Naive thymus-derived CD4-positive, alpha-beta T cell (primary cell): ENCODE measurements at regions not wholly inside any gene's neighbourhood (a gene's known extent, or its start where the extent isn't known, plus 50 kb on each side); places are given as distances from the start of the nearest gene placed in this dataset.
"Not testable (repeated sequence)": the region's sequence is repeated elsewhere in the genome, so short reads cannot be mapped to it uniquely, and the experiment has no call there.

Experiments
- ATAC-seq: fragments of 150-1000 bp; cut with Tn5 transposase; 2 replicates; pipeline ENCODE4 v1.10.0; 2021; ENCODE audit warnings: mild to moderate bottlenecking, moderate library complexity
- CTCF ChIA-PET: fragments of 350-600 bp; sonication (Branson Sonifier 250); formaldehyde crosslinking; loops from one replicate; lab custom pipeline; 2021; ENCODE audit warnings: antibody characterized with exemption; lab: Charles Lee
- POLR2A ChIA-PET: fragments of 350-600 bp; sonication (Branson Sonifier 250); formaldehyde crosslinking; loops from one replicate; lab custom pipeline; 2021; ENCODE audit warnings: antibody characterized with exemption, inconsistent platforms; lab: Charles Lee
- DNase-seq, 9 donors: peaks; one replicate each; pipeline versions ENCODE4 v3.0.0 to v3.0.0-alpha.2; 2020 to 2022; ENCODE audit warnings: mixed read lengths in 1 of 9
- H3K27ac ChIP-seq: one replicate; pipeline ENCODE4 v1.7.0; 2013; ENCODE audit warnings: mild to moderate bottlenecking, low read depth, low read length, moderate library complexity
- H3K27me3 ChIP-seq, 2 donors: one replicate each; pipeline ENCODE4 v1.7.0; 2013; ENCODE audit warnings: low read length in 2 of 2, mild to moderate bottlenecking in 2 of 2, moderate library complexity in 2 of 2; ENCODE audit not compliant: control insufficient read depth in 2 of 2, insufficient read depth in 2 of 2
- H3K36me3 ChIP-seq, 3 experiments: 1 replicate in 2 of 3; 2 replicates in 1 of 3; pipeline ENCODE4 v1.7.0; 2013; ENCODE audit warnings: low read length in 3 of 3, mild to moderate bottlenecking in 3 of 3, moderate library complexity in 1 of 3; ENCODE audit not compliant: insufficient read depth in 3 of 3, control insufficient read depth in 2 of 3
- H3K4me1 ChIP-seq, 2 donors: one replicate each; pipeline ENCODE4 v1.7.0; 2013; ENCODE audit warnings: low read length in 2 of 2, mild to moderate bottlenecking in 2 of 2, moderate library complexity in 1 of 2; ENCODE audit not compliant: control insufficient read depth in 2 of 2, insufficient read depth in 2 of 2
- H3K4me3 ChIP-seq: 2 replicates; pipeline ENCODE4 v1.7.0; 2013; ENCODE audit warnings: mild to moderate bottlenecking, low read length
- H3K9me3 ChIP-seq, 3 experiments: 1 replicate in 2 of 3; 2 replicates in 1 of 3; pipeline ENCODE4 v1.7.0; 2013; ENCODE audit warnings: low read length in 3 of 3; ENCODE audit not compliant: control insufficient read depth in 2 of 3
- H3K27ac Mint-ChIP-seq, 9 donors: one replicate each; pipeline ENCODE4 v1.8.0; 2020 to 2022; ENCODE audit warnings: mixed read lengths in 9 of 9, mild to moderate bottlenecking in 8 of 9, moderate library complexity in 5 of 9, inconsistent platforms in 2 of 9
- H3K27me3 Mint-ChIP-seq, 5 donors: one replicate each; pipeline ENCODE4 v1.8.0; 2021 to 2022; ENCODE audit warnings: mixed read lengths in 5 of 5, mild to moderate bottlenecking in 1 of 5
- H3K36me3 Mint-ChIP-seq, 5 donors: one replicate each; pipeline ENCODE4 v1.8.0; 2020 to 2022; ENCODE audit warnings: mixed read lengths in 5 of 5, mild to moderate bottlenecking in 3 of 5, inconsistent platforms in 1 of 5
- H3K4me1 Mint-ChIP-seq, 7 donors: one replicate each; pipeline ENCODE4 v1.8.0; 2020 to 2022; ENCODE audit warnings: mixed read lengths in 7 of 7, mild to moderate bottlenecking in 3 of 7, inconsistent platforms in 1 of 7
- H3K4me3 Mint-ChIP-seq, 10 donors: one replicate each; pipeline ENCODE4 v1.8.0; 2020 to 2022; ENCODE audit warnings: mild to moderate bottlenecking in 10 of 10, mixed read lengths in 10 of 10, moderate library complexity in 6 of 10, inconsistent platforms in 2 of 10
- H3K9me3 Mint-ChIP-seq, 11 donors: one replicate each; pipeline ENCODE4 v1.8.0; 2020 to 2022; ENCODE audit warnings: mixed read lengths in 11 of 11, mild to moderate bottlenecking in 4 of 11, inconsistent platforms in 1 of 11, moderate library complexity in 1 of 11
- intact Hi-C, 2 donors: fragments of 100-400 bp; cut with micrococcal nuclease; formaldehyde crosslinking; loops; one replicate each; pipeline ENCODE4 v1.15.1; 2023

GRCh38 chr4:177494791-177495190 lies 52.6 kb upstream of the AGA start:
- Mint-ChIP-seq H3K4me3 (no peak overlapping the region), H3K27me3 (peaks cover 0 to 4% (median 0%) of the 10 kb centered on the region in 5 donors), H3K4me1 (peaks cover 0 to 8% (median 0%) of the 10 kb centered on the region in 7 donors), H3K9me3 (peaks cover 0 to under 1% (median 0%) of the 10 kb centered on the region in 11 donors), H3K27ac (peak overlapping the region in 1 of 9 donors; percentile 46), H3K36me3 (peaks cover 0 to 12% (median 0%) of the 10 kb centered on the region in 5 donors)
- Histone ChIP-seq H3K4me3 (no peak overlapping the region), H3K27ac (no peak overlapping the region), H3K9me3 (no peaks in the 10 kb centered on the region), H3K27me3 (no peaks in the 10 kb centered on the region), H3K4me1 (no peaks in the 10 kb centered on the region), H3K36me3 (no peaks in the 10 kb centered on the region)
- DNase-seq, result no peak
- ATAC-seq, result no peak
- ChIA-PET POLR2A (interaction anchor here (0.6 to 1.1 kb wide), 2 partner anchors 53 to 252 kb away, joined by 4 read pairs; partner anchors contain the start of gene AGA), CTCF (interaction anchor here (0.5 to 1.2 kb wide), 2 partner anchors 10 to 440 kb away, joined by 3 read pairs; no protein-coding TSS in a partner anchor)
- intact Hi-C loops, result loop anchor here in 1 of 2 donors (1.0 kb wide), 1 partner anchor 45 kb away; no protein-coding TSS in a partner anchor

DNA sequence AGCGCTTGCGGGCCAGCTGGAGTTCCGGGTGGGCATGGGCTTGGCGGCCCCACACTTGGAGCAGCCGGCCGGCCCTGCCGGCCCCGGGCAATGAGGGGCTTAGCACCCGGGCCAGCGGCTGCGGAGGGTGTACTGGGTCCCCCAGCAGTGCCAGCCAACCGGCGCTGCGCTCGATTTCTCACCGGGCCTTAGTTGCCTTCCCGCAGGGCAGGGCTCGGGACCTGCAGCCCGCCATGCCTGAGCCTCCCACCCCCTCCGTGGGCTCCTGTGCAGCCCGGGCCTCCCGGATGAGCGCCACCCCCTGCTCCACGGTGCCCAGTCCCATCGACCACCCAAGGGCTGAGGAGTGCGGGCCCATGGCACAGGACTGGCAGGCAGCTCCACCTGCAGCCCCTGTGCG lies 53.4 kb upstream of the AGA start:
- H3K9me3 ChIP-seq, H3K4me3 Mint-ChIP-seq, H3K36me3 ChIP-seq, intact Hi-C loops, CTCF ChIA-PET, H3K27me3 ChIP-seq, H3K9me3 Mint-ChIP-seq, DNase-seq, H3K27me3 Mint-ChIP-seq, H3K4me3 ChIP-seq, H3K27ac Mint-ChIP-seq, H3K4me1 Mint-ChIP-seq, H3K4me1 ChIP-seq, H3K27ac ChIP-seq, ATAC-seq: not testable (repeated sequence)
- H3K36me3 Mint-ChIP-seq, result peaks cover 0 to 12% (median 0%) of the 10 kb centered on the region in 5 donors
- POLR2A ChIA-PET, result interaction anchor here (0.6 kb wide), 1 partner anchor 252 kb away, joined by 4 read pairs; no protein-coding TSS in a partner anchor

DNA sequence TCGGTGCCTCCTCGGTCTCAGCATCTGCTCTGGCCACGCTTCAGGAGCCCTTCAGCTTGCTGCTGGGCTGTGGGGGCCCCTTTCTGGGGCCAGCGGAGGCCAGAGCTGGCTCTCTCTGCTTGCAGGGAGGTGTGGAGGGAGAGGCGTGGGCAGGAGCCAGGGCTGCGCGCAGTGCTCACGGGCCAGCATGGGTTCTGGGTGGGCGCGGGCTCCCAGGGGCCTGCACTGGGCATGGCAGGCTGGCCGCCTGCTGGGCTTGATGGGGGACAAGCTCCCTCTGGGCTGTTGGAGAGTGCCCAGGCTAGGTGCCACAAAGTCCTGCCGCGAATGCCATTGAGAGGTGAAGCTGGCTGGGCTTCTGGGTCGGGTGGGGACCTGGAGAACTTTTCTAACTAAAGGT lies 57.3 kb upstream of the AGA start:
- H3K4me1 ChIP-seq, result no peaks in the 10 kb centered on the region
- POLR2A ChIA-PET, result no interaction called here

DNA sequence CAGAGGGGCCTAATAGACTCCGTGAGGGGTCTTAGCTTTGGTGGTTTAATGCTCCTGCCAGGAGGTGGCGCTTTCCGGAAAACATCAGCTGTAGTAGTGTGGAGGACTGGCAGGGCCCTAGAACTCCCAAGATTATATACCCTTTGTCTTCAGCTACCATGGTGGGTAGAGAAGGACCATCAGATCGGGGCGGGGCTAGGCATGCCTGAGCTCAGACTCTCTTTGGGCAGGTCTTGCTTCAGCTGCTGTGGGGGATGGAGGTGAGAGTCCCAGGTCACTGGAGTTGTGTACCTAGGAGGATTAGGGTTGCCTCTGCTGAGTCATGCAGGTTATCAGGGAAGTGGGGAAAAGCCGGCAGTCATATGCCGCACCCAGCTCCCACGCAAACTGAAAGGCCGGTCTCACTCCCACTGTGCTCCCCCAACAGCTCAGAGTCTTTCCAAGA lies 63.0 kb upstream of the AGA start:
- Histone ChIP-seq H3K27ac (no peak overlapping the region), H3K9me3 (no peaks in the 10 kb centered on the region), H3K36me3 (no peaks in the 10 kb centered on the region), H3K4me3 (no peak overlapping the region), H3K27me3 (no peaks in the 10 kb centered on the region), H3K4me1 (no peaks in the 10 kb centered on the region)
- Mint-ChIP-seq H3K4me1 (peaks cover 15 to 47% (median 29%) of the 10 kb centered on the region in 7 donors), H3K4me3 (peak overlapping the region in 1 of 10 donors; percentile 36), H3K27me3 (no peaks in the 10 kb centered on the region), H3K36me3 (peaks cover 0 to 15% (median 7%) of the 10 kb centered on the region in 5 donors), H3K27ac (peak overlapping the region in 2 of 9 donors; percentile 27 to 49), H3K9me3 (peaks cover 0 to 10% (median 4%) of the 10 kb centered on the region in 11 donors)
- DNase-seq, result no peak
- ChIA-PET POLR2A (no interaction called here), CTCF (no interaction called here)
- no peak for ATAC-seq
- intact Hi-C loops, result no loop called here

More for the DNA sequence above, 57.3 kb upstream of the AGA start:
- peaks cover 0 to 15% (median 6%) of the 10 kb centered on the region in 5 donors for H3K36me3 Mint-ChIP-seq
- Histone ChIP-seq H3K36me3 (no peaks in the 10 kb centered on the region), H3K9me3 (no peaks in the 10 kb centered on the region), H3K4me3 (no peak overlapping the region), H3K27ac (no peak overlapping the region), H3K27me3 (no peaks in the 10 kb centered on the region)
- peaks cover 0 to 12% (median 0%) of the 10 kb centered on the region in 11 donors for H3K9me3 Mint-ChIP-seq
- intact Hi-C loops, result no loop called here
- ATAC-seq (no peak), DNase-seq (no peak)
- H3K27ac Mint-ChIP-seq, result no peak overlapping the region
- no peak overlapping the region for H3K4me3 Mint-ChIP-seq
- peaks cover 6 to 31% (median 22%) of the 10 kb centered on the region in 7 donors for H3K4me1 Mint-ChIP-seq
- CTCF ChIA-PET, result no interaction called here
- H3K27me3 Mint-ChIP-seq, result no peaks in the 10 kb centered on the region

DNA sequence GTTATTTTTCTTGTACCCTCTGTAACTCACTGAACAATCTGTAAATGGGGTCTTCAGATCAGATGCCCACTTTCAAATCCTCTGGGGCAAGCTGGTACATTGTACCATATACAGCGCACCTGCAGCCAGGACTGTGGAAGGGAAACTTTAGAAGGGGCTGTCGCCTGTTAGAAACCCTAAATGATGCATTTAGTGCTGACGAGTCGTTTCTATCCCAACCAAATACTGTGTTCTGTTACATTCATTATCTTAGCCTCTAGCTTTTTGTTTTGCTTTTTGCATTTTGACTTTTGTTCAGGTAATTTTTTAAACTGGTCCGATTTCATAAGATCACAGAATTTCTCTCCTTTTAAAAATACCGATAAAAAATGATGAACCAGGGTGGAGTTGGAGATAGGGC lies 66.4 kb upstream of the AGA start:
- POLR2A ChIA-PET, result no interaction called here

GRCh38 chr4:177509226-177509745 lies 67.0 kb upstream of the AGA start:
- Mint-ChIP-seq H3K27me3 (peaks cover 0 to 3% (median 0%) of the 10 kb centered on the region in 5 donors), H3K27ac (no peak overlapping the region), H3K36me3 (peaks cover 0 to 14% (median 5%) of the 10 kb centered on the region in 5 donors), H3K4me3 (no peak overlapping the region), H3K9me3 (peaks cover 0 to 5% (median 0%) of the 10 kb centered on the region in 11 donors), H3K4me1 (peaks cover 0 to 19% (median 9%) of the 10 kb centered on the region in 7 donors)
- ATAC-seq (no peak), DNase-seq (no peak)
- Histone ChIP-seq H3K27ac (no peak overlapping the region), H3K4me3 (no peak overlapping the region), H3K4me1 (no peaks in the 10 kb centered on the region), H3K36me3 (no peaks in the 10 kb centered on the region), H3K27me3 (no peaks in the 10 kb centered on the region), H3K9me3 (no peaks in the 10 kb centered on the region)
- intact Hi-C loops, result no loop called here
- CTCF ChIA-PET, result no interaction called here
- POLR2A ChIA-PET, result no interaction called here

More for the DNA sequence above, 66.4 kb upstream of the AGA start:
- H3K36me3 Mint-ChIP-seq, result peaks cover 0 to 14% (median 5%) of the 10 kb centered on the region in 5 donors
- no peak overlapping the region for H3K4me3 ChIP-seq
- H3K4me1 Mint-ChIP-seq, result peaks cover 0 to 24% (median 13%) of the 10 kb centered on the region in 7 donors
- no peaks in the 10 kb centered on the region for H3K9me3 ChIP-seq
- H3K4me1 ChIP-seq, result no peaks in the 10 kb centered on the region
- no peaks in the 10 kb centered on the region for H3K36me3 ChIP-seq
- no peaks in the 10 kb centered on the region for H3K27me3 ChIP-seq
- H3K27me3 Mint-ChIP-seq, result peaks cover 0 to 3% (median 0%) of the 10 kb centered on the region in 5 donors
- ATAC-seq (no peak), DNase-seq (no peak)
- H3K9me3 Mint-ChIP-seq, result peaks cover 0 to 5% (median 0%) of the 10 kb centered on the region in 11 donors
- CTCF ChIA-PET, result no interaction called here
- intact Hi-C loops, result no loop called here
- H3K4me3 Mint-ChIP-seq, result no peak overlapping the region
- H3K27ac Mint-ChIP-seq, result no peak overlapping the region
- H3K27ac ChIP-seq, result no peak overlapping the region

DNA sequence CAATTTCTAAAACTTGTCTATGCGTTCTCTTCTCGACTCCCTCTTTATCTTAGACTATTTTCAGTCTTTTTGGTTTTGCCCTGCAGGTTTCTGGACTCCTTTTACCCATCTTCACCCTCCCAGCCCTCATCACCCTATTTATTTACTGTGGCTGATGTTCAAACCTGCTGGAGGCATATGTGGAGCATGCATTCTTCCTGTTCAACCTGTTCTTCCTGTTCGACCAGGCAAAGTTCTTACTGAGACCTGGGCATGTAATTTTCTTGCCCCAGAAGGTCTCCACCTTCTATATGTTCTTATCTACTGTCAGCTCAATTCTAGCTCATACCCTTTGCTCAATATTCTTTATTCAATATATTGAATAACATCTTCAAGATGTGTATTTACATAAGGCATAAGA lies 69.4 kb upstream of the AGA start:
- Histone ChIP-seq H3K9me3 (no peaks in the 10 kb centered on the region), H3K27me3 (no peaks in the 10 kb centered on the region), H3K4me3 (no peak overlapping the region), H3K27ac (no peak overlapping the region), H3K4me1 (no peaks in the 10 kb centered on the region), H3K36me3 (no peaks in the 10 kb centered on the region)
- intact Hi-C loops, result no loop called here
- Mint-ChIP-seq H3K9me3 (peaks cover 0 to 5% (median 0%) of the 10 kb centered on the region in 11 donors), H3K27ac (no peak overlapping the region), H3K4me3 (no peak overlapping the region), H3K36me3 (peaks cover 0 to 14% (median 4%) of the 10 kb centered on the region in 5 donors), H3K27me3 (peaks cover 0 to 3% (median 0%) of the 10 kb centered on the region in 5 donors), H3K4me1 (peaks cover 0 to 5% (median 0%) of the 10 kb centered on the region in 7 donors)
- DNase-seq (no peak), ATAC-seq (no peak)
- ChIA-PET CTCF (no interaction called here), POLR2A (no interaction called here)
